ENCODE measurements at regions not wholly inside any gene's neighbourhood (a gene's known extent, or its start where the extent isn't known, plus 50 kb on each side); places are given as distances from the start of the nearest gene placed in this dataset.

GRCh38 chr5:124395926-124396325 lies 350.5 kb downstream of the ZNF608 start:
- no peak for TF ChIP-seq ZBTB7A (CRISPR knock-in tag; IDR thresholded peaks at IDR 0.05)
- no peak for TF ChIP-seq CTCF (CRISPR knock-in tag; IDR thresholded peaks at IDR 0.05)
- no peak for TF ChIP-seq ZNF781 (CRISPR knock-in tag; IDR thresholded peaks at IDR 0.05; ENCODE audit: borderline replicate concordance, not compliant biosample characterization)
- no peak for TF ChIP-seq EZH2 (conservative IDR thresholded peaks at IDR 0.05; ENCODE audit: low read depth, low read length)
- TF ChIP-seq, protein P1, sequence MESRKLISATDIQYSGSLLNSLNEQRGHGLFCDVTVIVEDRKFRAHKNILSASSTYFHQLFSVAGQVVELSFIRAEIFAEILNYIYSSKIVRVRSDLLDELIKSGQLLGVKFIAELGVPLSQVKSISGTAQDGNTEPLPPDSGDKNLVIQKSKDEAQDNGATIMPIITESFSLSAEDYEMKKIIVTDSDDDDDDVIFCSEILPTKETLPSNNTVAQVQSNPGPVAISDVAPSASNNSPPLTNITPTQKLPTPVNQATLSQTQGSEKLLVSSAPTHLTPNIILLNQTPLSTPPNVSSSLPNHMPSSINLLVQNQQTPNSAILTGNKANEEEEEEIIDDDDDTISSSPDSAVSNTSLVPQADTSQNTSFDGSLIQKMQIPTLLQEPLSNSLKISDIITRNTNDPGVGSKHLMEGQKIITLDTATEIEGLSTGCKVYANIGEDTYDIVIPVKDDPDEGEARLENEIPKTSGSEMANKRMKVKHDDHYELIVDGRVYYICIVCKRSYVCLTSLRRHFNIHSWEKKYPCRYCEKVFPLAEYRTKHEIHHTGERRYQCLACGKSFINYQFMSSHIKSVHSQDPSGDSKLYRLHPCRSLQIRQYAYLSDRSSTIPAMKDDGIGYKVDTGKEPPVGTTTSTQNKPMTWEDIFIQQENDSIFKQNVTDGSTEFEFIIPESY (CRISPR knock-in tag; IDR thresholded peaks at IDR 0.05): no peak
- no peak for TF ChIP-seq MEF2D (CRISPR knock-in tag; IDR thresholded peaks at IDR 0.05)
